NCI-H82 (cell line): ENCODE measurements at regions not wholly inside any gene's neighbourhood (a gene's known extent, or its start where the extent isn't known, plus 50 kb on each side); places are given as distances from the start of the nearest gene placed in this dataset.

Source experiments
- DNase-seq: peaks from one replicate; lab custom pipeline; 2025; lab: John Stamatoyannopoulos, UW

DNA sequence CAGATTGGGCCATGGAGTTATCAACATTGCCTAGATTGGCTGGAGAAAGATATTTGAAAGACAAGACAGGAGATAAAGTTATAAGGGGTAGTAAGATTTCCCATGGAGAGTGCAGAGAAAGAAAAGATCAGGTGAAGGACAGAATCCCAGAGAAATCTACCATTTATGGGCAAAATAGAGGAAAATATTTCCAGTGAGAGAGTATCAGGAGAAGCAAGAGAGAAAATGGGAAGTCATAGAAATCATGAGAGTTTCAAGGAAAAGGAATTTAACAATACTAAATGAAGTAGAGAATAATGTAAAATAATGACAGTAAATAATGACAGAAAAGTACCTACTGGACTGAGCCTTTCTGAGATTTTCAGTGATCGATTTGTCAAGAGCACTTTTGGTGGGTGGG is 447.6 kb upstream of the CHST9 start:
- no peak for DNase-seq

DNA sequence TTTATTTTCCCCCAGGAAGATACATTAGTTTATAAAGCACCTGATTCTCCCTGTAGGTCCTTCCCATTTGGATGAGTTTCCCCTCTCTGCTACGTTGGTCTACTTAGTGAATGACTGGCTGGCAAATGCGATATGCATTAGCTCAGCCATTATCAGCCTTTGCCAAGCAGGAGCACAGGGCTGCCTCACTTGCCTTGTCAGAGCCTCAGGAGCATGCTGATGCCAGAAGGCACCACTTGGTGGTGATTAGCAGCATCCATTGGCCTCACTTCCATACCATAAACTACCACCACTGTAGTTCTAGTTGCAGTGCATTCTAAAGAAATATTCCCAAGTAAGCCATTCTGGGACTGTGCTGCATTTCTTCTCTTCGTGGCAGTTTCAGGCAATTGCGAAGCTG is 442.8 kb upstream of the CHST9 start:
- peak; percentile 29 for DNase-seq

DNA sequence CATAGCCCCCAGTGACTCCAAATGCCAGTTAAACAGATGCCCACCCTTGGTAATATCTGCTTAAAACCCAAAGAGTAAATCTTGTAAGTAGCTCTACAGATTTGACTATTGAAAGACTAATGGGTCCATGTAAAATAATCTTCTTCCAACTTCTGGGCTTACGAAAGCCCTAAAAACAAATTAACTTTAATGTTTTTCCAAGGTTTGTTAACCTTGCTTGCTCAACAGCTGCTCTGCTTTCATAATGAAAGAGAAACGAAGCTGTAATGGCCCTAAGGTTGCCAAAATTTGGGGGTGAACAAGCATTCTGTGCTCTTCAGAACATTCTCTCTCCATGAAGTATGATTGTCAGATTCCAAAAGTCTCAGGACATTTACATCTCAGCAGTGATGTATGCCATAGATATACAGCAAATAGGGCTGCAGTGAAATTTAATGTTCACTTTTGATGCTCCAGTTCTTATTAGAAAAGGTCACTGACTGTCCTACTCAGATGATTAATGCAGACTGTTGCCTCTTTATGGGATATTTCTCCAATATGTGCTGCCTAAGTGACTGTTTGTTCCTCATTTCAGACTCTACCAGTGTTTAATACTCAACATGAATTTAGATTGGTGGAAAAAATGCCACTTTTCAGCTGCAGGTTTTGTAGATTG is 436.3 kb upstream of the CHST9 start:
- peak; percentile 40 for DNase-seq

DNA sequence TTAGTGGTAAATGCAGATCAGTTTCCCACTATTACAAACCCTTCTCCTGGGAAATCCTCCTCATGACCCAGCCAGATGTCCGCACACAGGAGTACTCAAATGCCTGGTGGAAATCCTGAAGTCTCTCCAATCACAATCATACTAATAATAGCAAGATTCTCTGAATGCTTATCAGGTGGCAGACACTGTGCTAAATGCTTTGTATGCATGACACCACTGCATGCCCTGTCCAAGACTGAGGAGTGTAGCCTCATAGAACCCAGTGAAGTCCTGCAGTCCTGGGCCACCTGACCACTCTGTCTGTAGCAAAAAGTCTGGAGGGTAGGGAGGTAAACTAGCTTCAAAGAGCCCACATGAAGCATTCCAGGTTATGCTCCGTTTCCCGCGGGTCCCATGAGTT is 434.8 kb upstream of the CHST9 start:
- no peak for DNase-seq

DNA sequence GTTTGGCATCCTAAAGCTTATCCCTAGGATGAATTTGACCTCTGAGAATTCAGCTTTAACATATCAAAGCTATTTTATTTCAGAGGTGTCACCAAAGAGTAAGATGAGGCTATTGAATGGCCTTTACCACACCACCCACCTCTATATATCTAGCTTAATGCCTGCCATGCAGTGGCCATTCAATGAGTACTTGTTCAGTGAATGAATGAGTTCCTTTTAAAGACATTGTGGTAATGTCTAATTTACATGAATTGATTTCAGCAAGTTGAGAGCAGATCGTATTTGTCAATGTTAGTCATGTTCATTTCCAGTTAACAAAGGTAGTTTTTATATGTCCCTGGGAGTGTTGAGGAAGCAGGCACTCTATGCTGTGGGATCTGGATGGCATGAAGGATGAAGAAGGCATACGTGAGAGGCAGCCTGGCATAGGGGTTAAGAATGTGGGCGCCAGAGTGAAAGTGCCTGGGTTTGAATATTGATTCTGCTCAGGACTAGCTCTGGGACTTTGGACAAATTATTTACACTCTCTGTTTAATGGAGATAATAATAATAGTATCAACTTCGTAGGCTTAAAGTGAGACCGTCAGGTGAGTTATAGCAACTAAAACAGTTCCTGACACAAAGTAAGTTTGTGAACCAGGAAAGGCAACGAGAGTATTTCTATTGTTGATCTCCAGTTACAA is 434.1 kb upstream of the CHST9 start:
- DNase-seq: no peak

DNA sequence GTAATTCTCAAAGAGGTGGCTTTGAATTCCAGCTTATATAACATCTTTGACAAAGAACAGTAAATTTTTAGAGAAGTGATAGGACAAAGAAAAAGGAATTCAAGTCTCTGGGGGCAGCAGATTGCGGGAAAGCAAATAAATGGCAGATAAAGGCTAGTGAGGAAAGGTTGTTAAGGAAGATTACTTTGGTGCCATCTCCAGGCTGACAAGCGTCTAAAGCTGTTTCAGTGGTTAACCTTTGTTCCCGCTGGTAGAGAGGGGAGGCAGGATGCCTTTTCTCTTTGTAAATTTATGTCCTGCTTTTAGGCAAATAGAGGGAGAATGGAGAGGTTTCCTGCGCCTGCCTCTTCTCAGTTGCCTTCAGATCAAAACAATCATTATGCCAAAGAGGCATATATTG is 431.2 kb upstream of the CHST9 start:
- DNase-seq: no peak

DNA sequence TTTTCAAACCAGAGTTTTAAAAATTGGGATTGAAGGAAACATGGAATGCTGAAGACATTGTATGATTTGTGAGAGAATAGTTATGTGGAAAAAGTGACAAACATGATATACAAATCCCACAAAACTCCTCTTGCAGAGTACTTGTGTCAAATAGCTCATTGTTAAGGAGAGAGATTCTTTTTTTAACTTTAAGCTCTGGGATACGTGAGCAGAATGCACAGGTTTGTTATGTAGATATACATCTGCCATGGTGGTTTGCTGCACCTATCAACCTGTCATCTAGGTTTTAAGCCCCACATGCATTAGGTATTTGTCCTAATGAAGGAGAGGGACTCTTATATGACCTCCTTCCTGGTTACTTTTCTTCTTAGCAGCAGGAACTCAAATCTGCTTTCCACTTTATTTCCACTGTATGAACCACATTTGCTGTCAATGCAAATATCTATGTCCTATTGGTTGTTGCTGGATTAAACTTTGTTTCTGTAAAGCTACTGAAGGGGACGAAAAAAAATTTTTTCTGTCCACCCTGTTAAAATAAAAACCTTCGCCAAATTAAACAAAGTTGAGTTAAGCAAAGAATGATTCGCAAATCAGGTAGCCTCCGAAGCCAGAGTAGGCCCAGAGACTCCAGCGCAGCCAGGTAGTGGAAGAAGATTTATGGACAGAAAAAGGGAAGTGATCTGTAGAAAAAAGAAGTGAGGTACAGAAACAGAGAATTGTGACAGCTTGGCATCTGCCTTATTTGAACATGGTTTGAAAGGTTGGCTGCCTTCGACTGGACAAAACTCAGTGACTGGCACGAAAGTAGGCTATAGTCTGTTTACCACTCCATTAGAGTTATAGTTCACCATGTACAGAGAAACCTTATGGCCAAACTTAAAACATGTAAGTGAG is 430.1 kb upstream of the CHST9 start:
- DNase-seq: no peak

DNA sequence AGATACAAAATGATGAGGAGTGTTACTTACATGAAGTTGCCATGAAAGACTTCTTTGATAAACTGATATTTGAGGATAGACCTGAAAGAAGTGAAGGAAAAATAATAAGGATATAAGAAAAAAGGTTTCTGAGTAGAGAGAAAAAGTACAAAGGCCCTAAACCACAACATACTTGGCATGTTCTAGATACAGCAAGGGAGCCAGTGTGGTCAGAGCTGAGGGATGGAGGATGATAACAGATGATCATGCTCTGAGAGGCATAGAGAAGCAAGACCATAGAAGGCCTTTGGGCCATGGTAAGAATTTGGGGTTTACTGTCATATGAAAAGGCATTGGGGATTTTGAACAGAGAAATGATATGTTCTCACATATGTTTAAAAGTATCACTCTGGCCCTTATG is 424.1 kb upstream of the CHST9 start:
- no peak for DNase-seq

DNA sequence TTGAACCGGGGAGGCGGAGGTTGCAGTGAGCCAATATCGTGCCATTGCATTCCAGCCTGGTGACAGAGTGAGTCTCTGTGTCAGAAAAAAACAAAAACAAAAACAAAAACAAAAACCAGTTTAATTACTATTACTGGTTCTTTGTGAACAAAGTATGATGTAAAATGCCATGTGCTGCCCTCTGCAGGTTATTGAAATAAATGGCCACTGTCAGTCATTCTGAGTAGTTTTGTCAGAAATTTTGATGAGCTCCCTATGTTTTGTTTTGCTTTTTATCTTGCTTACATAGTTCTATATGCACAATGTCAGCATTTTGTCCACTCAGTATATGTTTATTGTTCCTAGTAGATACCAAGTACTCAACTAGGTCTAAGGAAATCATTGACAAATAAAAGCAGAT is 423.6 kb upstream of the CHST9 start:
- DNase-seq: peak; percentile 23

DNA sequence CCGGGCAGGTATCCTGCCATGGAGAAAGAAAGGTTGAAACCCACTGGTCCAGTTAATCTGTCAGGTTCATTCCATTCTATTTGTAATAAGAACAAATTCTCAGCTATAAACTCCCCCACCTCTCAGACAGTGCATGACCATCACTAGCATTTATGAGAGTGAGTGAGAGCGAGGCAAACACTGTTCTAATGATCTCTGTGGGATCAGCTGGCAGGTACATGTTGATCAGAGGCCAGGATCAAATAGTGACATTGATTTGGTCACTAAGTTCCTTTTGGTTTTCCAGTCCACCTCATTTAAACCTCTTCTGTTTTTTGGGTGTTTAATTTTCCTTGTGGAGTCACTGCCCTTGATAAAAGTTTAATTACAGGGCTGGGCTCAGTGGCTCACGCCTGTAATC is 423.1 kb upstream of the CHST9 start:
- no peak for DNase-seq

DNA sequence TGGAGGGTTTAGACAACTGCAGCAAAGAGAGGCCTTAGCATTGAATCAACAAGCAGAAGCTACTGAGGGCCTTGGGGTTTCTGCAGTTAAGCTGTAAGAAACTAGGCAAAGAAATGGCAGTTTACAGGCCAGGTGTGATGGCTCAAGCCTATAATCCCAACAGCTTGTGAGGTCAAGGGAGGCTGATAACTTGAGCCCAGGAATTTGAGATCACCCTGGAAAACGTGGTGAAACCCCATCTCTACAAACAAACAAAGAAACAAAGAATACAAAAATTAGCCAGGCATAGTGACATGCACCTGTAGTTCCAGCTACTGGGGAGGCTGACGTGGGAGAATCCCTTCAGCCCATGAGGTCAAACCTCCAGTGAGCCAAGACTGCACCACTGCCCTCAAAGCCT is 421.6 kb upstream of the CHST9 start:
- DNase-seq: peak; percentile 61

DNA sequence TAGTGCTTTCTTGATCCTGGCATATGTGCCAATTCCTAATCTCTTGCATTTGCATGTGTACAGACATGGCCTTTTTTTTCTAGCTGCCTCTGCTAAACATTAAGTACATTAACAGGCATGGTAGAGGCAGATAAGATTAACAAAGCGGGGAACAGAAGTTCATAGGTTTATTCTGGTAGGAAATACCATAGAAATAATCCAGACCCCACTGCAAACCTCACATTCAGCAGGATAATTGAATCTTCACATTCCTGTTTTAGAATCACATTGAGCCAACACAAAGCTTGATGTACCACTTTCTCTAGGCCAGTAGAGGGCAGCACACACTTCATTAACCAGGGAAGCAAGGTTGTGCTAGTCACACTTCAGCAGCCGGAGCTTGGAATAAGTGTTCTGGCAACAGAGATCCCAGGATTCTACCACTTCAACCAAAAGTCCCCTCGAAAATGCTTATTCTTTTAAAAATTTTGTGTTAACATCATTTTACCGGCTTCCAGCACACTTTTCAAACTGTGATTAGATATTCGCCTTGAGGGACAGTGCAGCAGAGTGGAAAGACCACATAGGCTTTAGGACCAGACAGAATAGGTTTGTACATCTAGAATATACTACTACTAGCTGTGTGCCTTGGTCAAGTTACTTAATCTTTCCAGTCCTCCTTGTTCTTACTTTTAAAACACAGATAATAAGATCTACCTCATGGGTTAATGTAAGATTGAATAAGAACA is 420.2 kb upstream of the CHST9 start:
- DNase-seq: peak; percentile 93

DNA sequence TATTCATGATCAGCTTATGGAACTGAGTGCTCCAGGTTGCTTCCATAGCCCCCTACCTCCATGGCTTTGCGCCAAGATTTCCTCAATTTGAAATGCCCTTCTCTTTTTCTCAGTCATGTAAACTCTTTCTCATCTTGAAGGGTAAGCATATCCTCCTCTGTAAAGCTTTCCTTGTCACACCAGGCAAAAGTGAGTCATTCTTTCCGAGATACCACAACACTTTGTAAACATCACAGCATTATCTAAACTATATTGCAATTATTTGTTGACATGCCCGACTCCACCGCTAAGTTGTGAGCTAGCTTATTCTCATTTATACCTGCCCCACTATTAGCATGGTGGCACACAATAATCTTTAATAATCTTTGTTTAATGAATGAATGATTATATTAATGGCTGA is 419.5 kb upstream of the CHST9 start:
- DNase-seq: peak; percentile 41

DNA sequence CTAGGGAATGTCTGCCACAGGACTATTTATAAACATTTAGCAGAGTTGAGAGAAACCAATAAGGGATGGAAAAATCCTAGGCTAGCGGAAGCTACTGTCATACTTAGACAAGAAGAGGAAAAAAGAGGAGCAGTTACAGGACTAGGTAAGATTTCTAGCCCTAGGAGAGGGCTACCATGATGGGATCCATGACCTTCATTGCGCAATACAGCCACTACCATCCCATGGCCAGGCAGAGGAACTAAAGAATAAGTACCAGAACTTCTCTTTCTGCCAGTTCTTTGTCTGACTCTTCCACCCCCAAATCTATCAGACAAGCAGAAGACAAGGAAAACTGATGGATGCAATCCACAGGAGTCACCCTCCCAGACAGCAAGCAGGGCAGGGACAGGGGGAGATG is 417.0 kb upstream of the CHST9 start:
- no peak for DNase-seq

DNA sequence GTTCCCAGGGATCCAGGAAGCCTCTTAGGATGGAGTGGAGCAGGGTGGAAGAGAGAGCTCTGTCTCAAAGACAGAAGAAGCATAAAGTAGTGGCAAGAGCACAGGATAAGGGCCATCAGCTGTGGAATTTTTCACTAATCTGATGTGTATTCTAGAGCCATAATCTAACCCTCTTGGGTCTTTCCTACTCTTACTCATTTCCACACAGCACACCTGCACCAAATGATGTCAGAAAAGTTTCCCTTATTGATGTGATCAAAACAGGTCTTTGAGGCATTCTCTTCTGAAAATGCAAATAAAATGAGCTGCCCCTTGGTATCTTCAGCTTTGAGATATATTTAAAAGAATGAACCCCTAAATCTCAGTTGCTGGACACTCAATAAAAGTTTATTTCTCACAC is 415.1 kb upstream of the CHST9 start:
- DNase-seq: no peak

DNA sequence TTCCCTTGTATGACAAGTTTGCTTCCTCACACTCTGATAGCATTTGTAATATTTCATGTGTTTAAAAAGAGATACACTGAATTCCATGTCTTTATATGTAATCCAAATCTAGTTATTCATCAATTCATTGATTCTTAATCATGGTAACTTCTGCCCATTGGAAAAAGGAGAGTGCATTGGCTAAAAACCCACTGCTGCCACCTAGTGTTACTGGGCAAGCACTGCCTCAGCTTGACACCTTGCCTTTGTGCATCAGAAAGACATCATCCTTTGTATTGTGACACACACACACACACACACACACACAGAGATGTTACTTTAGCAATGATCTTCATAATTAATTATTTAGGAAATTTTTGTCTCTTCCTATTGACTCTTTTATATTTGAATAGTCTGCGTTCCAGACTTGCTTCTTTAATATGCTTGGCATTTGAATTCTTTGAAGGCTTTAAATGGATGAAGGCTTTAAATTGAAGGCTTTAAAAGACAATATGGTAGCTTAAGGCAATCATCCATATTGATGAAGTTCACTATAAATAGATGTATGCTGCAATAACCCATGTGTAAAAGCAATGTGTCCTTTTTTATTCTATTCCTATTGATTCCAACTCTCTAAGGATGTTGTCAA is 414.2 kb upstream of the CHST9 start:
- peak; percentile 78 for DNase-seq

DNA sequence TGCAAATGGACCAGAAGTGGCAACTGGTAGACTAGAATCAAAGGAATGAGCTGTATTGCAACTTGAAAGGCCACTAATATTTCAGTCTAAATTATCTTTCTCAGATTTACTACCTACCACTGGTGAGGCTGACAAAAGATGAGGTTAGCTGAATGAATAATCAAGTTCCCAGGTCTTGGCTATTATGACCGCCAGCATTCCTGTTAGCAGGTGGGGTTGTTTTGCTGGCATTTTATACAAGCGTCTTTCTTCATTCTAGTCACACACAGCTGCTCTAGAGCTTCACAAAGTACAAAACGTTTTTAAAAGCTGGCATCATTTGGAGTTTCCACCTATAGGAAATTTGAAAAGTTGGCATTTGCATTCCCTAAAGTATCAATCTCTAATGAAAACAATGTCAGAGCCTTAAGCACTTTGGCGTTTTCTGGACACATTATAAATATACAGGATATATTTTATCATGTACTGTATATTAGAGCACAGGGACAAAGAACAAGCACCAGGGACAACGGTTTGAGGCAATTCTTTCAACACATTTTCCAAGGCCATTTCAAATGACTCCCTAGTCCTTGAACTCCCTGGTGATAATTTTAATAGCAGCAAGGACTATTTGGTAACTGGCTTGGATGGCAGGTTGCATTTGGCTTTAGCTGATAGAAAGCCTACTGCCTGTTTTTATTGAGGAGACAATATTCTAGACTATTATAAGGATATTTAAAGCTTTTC is 410.2 kb upstream of the CHST9 start:
- no peak for DNase-seq

DNA sequence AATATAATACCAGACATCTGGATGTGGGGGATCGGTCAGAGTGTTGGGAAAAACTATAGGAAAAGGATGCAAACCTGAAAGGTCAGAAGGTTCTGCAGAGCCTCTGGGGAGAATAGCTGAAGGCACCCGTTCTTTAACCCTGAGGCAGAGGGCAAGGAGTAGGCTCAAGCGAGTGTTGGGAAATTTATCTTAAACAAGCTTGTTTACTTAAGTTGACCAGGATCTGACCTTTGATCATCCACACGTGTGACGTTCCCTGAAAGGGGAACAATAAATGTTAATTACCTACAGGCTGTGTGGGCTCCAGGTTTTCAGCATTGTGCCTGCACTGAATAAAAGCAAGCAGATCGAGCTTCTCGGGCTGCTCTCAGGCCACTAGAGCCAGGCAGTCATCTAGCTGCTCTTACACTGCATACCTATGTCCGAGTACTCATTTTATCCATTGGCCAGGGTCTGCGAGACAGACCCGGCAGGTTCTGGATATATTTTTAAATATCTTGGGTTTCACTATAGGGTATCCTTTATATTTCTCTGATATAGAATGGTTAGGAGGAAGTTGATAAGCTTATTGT is 400.6 kb upstream of the CHST9 start:
- DNase-seq: no peak

DNA sequence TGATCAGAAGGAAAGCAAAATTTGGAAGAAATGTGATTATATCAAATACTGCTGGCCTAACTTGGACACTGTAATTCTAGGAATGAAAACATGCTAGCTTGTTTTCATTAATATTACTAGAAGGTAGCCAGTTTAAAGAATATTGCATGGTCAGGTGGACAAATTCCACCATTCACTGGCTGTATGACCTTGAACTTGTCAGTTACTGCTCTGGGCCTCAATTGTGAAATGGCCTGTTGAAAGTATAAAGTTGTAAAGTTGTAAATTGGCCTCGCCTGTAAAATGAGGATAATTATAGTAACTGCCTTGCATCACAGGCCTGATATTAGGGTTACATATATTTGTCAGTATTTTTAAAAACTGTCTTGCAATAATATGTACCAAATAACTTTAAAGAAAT is 398.4 kb upstream of the CHST9 start:
- DNase-seq: no peak

DNA sequence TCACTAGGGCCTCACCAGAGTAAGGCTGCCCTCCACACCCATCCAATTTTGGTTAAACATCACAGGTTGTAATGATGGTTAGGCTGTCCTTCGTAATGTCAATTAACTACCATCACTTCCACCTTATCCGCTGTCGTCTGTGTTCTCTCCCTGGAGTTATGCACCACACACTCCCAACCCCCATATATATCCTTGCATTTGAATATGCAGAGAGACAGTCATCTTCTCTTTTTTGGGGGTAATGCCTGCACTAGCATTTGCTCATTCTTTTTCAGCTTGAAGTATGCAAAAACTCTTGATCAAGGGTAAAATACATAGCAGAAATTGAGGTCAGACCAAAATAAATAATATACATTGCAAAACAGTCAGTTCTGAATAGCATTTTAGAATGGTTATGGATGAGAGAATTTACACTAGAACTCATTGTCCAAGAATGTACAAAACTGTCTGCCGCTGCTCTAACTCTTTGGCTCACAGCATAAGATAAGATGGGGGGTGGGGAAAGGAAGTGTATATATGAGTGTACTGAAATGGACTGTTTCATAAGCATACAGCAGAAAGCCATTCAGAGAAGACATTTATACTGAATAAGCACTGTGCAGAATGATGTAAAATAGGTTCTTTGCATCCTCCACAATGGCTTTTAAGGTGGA is 397.8 kb upstream of the CHST9 start:
- DNase-seq: no peak
